ENCODE measurements at regions not wholly inside any gene's neighbourhood (a gene's known extent, or its start where the extent isn't known, plus 50 kb on each side); places are given as distances from the start of the nearest gene placed in this dataset.

DNA sequence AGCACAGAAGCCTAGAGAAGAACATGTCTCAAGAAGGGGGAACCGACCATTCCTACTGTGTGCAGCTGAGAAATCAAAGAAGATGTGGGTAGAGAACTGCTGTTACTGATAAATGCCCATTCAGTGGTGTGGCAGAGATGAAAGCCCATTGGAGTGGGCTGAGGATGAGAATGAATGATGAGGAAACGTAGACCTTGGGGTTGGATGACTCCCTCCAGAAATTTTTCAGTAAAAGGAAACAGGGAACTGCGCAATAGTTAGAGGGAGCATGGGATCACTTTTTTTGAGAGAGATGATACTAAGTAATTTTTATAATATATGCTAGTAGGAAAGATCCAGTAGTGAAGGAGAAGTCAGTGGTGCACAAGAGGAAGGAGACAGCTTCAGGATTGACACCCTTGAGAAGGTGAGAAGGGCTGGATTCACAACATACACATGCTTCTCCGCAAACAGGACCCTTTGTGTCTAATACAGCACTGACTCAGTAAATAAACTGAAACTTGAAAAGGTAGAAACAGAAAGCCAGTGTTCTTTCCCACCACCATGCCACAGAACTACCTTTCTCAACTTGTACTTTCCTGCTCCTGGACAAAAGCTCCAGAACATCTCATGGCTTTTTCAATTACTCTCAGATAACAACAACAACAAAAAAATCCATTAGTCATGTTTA lies 104.7 kb upstream of the IL6 start:
- WGBS (ENCODE audit: low lambda C conversion rate) = 16% methylated on average over 4 of the region's 4 CpGs
- no peaks in the 10 kb centered on the region for H3K9me2 ChIP-seq
- CTCF ChIA-PET = no interaction called here
- H2AFZ ChIP-seq (ENCODE audit: low read depth) = no peak overlapping the region
- POLR2A ChIA-PET = no interaction called here
- H3K79me2 ChIP-seq (ENCODE audit: insufficient read depth) = no peaks in the 10 kb centered on the region
- H4K20me1 ChIP-seq (ENCODE audit: insufficient read depth) = no peaks in the 10 kb centered on the region
- TF ChIP-seq RXRA (IDR thresholded peaks at IDR 0.05; ENCODE audit: borderline replicate concordance, low read depth) = no peak
- TF ChIP-seq MXI1 (IDR thresholded peaks at IDR 0.05; ENCODE audit: low read depth, low read length) = no peak
- TF ChIP-seq RCOR1 (IDR thresholded peaks at IDR 0.05; ENCODE audit: low read length) = no peak
- no peak for TF ChIP-seq TCF12 (IDR thresholded peaks at IDR 0.05)
- TF ChIP-seq GABPA (IDR thresholded peaks at IDR 0.05; ENCODE audit: low read depth) = no peak
- no peak for TF ChIP-seq NRF1 (IDR thresholded peaks at IDR 0.05; ENCODE audit: low read depth, low read length)
- no peak for TF ChIP-seq POLR2AphosphoS5 (IDR thresholded peaks at IDR 0.05; ENCODE audit: low read depth, low read length)
- TF ChIP-seq, protein P1, sequence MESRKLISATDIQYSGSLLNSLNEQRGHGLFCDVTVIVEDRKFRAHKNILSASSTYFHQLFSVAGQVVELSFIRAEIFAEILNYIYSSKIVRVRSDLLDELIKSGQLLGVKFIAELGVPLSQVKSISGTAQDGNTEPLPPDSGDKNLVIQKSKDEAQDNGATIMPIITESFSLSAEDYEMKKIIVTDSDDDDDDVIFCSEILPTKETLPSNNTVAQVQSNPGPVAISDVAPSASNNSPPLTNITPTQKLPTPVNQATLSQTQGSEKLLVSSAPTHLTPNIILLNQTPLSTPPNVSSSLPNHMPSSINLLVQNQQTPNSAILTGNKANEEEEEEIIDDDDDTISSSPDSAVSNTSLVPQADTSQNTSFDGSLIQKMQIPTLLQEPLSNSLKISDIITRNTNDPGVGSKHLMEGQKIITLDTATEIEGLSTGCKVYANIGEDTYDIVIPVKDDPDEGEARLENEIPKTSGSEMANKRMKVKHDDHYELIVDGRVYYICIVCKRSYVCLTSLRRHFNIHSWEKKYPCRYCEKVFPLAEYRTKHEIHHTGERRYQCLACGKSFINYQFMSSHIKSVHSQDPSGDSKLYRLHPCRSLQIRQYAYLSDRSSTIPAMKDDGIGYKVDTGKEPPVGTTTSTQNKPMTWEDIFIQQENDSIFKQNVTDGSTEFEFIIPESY (IDR thresholded peaks at IDR 0.05; ENCODE audit: borderline replicate concordance, low read depth) = no peak
- TF ChIP-seq, protein P2, sequence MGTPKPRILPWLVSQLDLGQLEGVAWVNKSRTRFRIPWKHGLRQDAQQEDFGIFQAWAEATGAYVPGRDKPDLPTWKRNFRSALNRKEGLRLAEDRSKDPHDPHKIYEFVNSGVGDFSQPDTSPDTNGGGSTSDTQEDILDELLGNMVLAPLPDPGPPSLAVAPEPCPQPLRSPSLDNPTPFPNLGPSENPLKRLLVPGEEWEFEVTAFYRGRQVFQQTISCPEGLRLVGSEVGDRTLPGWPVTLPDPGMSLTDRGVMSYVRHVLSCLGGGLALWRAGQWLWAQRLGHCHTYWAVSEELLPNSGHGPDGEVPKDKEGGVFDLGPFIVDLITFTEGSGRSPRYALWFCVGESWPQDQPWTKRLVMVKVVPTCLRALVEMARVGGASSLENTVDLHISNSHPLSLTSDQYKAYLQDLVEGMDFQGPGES (IDR thresholded peaks at IDR 0.05; ENCODE audit: low read depth, low read length) = no peak
- no peak for TF ChIP-seq FOXM1 (IDR thresholded peaks at IDR 0.05; ENCODE audit: low read depth)
- no peak for TF ChIP-seq GATA2 (CRISPR knock-in tag; IDR thresholded peaks at IDR 0.05)
- TF ChIP-seq, protein P3, sequence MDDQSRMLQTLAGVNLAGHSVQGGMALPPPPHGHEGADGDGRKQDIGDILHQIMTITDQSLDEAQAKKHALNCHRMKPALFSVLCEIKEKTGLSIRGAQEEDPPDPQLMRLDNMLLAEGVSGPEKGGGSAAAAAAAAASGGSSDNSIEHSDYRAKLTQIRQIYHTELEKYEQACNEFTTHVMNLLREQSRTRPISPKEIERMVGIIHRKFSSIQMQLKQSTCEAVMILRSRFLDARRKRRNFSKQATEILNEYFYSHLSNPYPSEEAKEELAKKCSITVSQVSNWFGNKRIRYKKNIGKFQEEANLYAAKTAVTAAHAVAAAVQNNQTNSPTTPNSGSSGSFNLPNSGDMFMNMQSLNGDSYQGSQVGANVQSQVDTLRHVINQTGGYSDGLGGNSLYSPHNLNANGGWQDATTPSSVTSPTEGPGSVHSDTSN (IDR thresholded peaks at IDR 0.05) = no peak
- no peak for TF ChIP-seq SMC3 (IDR thresholded peaks at IDR 0.05; ENCODE audit: low read depth, low read length)
- no peak for TF ChIP-seq EZH2phosphoT487 (IDR thresholded peaks at IDR 0.05; ENCODE audit: borderline replicate concordance, low read depth)
- H3K36me3 ChIP-seq (replicated peaks in 1 of 2; ENCODE audit: control insufficient read depth in 1 of 2, insufficient read depth in 2 of 2, low read length in 1 of 2) = peaks cover 0 to 3% of the 10 kb centered on the region in 2 experiments
- peaks cover 8% of the 10 kb centered on the region for H3F3A ChIP-seq (replicated peaks; ENCODE audit: insufficient read depth)
- no peak overlapping the region for H3K9ac ChIP-seq
- H3K4me1 ChIP-seq (ENCODE audit: control insufficient read depth in 1 of 2, insufficient read depth in 2 of 2, low read depth in 1 of 2, low read length in 1 of 2) = no peaks in the 10 kb centered on the region; a peak in 1 of 4 replicates
- no peaks in the 10 kb centered on the region for H3K27me3 ChIP-seq (ENCODE audit: insufficient read depth)
- no peak for DNase-seq
- no peak overlapping the region for H3K27ac ChIP-seq (ENCODE audit: low read depth in 2 of 2, low read length in 1 of 2)
- no peak overlapping the region for H3K4me3 ChIP-seq (ENCODE audit: low read depth in 2 of 2, low read length in 1 of 2)
- H3K9me3 ChIP-seq = peaks cover 21% of the 10 kb centered on the region
- no peak overlapping the region for H3K4me2 ChIP-seq

DNA sequence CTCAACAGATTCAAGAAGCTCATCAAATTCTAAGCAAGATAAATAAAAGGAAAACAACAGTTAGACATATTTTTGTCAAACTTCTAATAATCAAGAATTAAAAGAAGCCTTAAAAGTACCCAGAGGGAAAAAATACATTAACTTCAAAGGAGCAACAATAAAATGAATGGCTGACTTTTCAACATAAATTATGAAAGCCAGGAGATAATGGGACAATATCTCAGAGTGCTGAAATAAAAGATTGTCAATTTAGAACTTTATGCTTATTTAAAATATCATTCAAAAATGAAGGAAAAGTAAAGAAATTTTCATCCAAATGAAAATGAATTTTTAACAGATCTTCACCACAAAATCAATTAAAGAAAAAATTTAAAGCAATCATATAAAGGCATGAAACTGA lies 108.5 kb upstream of the IL6 start:
- peaks cover 0 to 3% of the 10 kb centered on the region in 2 experiments for H3K36me3 ChIP-seq (replicated peaks in 1 of 2; ENCODE audit: control insufficient read depth in 1 of 2, insufficient read depth in 2 of 2, low read length in 1 of 2)
- POLR2A ChIA-PET = no interaction called here
- CTCF ChIA-PET = no interaction called here

More for the DNA sequence above, 108.5 kb upstream of the IL6 start:
- no peak overlapping the region for H3K9ac ChIP-seq
- no peaks in the 10 kb centered on the region for H3K79me2 ChIP-seq (ENCODE audit: insufficient read depth)
- H3K27me3 ChIP-seq (ENCODE audit: insufficient read depth) = no peaks in the 10 kb centered on the region
- no peaks in the 10 kb centered on the region for H3K9me2 ChIP-seq
- no peak overlapping the region for H3K4me2 ChIP-seq
- H4K20me1 ChIP-seq (ENCODE audit: insufficient read depth) = no peaks in the 10 kb centered on the region
- H3F3A ChIP-seq (replicated peaks; ENCODE audit: insufficient read depth) = peaks cover under 1% of the 10 kb centered on the region
- H2AFZ ChIP-seq (ENCODE audit: low read depth) = no peak overlapping the region
- no peaks in the 10 kb centered on the region; a peak in 1 of 4 replicates for H3K4me1 ChIP-seq (ENCODE audit: control insufficient read depth in 1 of 2, insufficient read depth in 2 of 2, low read depth in 1 of 2, low read length in 1 of 2)
- TF ChIP-seq, protein P4, sequence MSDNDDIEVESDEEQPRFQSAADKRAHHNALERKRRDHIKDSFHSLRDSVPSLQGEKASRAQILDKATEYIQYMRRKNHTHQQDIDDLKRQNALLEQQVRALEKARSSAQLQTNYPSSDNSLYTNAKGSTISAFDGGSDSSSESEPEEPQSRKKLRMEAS (IDR thresholded peaks at IDR 0.05; ENCODE audit: low read depth) = no peak
- no peak for TF ChIP-seq EP300 (IDR thresholded peaks at IDR 0.05; ENCODE audit: borderline replicate concordance in 1 of 2, low read depth in 1 of 2, low read length in 1 of 2)
- no peak for TF ChIP-seq ELF1 (IDR thresholded peaks at IDR 0.05)
- H3K4me3 ChIP-seq (ENCODE audit: low read depth in 2 of 2, low read length in 1 of 2) = no peak overlapping the region
- DNase-seq = no peak
- no peak overlapping the region for H3K27ac ChIP-seq (ENCODE audit: low read depth in 2 of 2, low read length in 1 of 2)
- H3K9me3 ChIP-seq = peaks cover 25% of the 10 kb centered on the region

Measured in SK-N-SH (cell line).